Fibroblast of mammary gland (primary cell): ENCODE measurements at regions not wholly inside any gene's neighbourhood (a gene's known extent, or its start where the extent isn't known, plus 50 kb on each side); places are given as distances from the start of the nearest gene placed in this dataset.

Source experiments
- DNase-seq: peaks from one replicate; pipeline ENCODE4 v3.0.0-alpha.2; 2010; ENCODE audit warnings: low read depth
- H3K4me3 ChIP-seq: 2 replicates; pipeline ENCODE4 v1.5.1; 2011; ENCODE audit warnings: low read depth, mild to moderate bottlenecking, low read length, moderate library complexity; ENCODE audit not compliant: control insufficient read depth
- TF ChIP-seq, protein P1 (sequence below): conservative IDR thresholded peaks from 2 replicates; pipeline ENCODE4 v1.5.1; 2011; ENCODE audit warnings: low read depth, low read length, inconsistent platforms; ENCODE audit not compliant: control insufficient read depth, insufficient read depth

DNA sequence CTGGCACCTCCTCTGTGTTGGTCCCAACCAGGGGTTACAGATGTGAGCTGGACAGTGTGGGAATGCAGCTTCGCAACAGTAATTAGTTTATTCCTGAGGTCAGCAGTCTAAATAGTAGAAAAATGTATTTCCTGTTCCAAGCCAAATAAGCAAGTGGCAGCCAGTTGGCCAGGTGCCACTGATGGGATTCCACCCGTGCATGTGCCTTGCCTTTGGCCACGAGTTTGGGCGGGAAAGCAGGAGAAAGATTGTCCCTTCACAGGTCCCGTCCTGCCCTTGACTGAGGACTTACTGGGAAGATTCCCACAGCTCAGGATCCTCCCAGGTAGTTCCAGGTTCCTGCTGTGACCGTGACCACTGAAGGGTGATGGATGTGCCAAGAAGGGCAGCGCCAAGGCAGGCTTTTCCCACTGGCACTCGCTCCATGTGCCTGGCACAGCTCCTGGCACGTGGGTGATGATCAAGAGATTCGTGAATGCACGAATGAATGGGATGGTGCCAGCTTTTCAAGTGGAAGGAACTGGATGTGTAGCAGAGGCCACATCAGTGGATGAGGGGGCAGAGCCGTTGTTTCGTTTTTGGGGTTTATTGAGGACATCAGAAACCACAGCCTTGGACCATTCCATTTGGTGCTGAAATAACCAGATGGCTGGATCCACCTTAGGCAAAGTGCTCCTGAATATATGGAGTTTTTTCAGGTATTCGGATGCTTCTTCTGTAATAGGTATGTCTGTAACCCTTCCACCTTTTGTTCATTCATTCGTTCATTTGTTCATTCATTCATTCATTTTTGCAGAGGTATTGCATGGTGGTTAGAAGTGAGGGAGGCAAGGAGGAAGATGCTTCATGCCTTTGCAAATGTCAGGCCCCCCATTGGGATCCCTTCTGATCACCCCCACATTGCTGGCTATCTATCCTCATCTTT lies 62.4 kb upstream of the WNT4 start:
- DNase-seq, result no peak
- H3K4me3 ChIP-seq, result no peak overlapping the region
- TF ChIP-seq, protein P1, sequence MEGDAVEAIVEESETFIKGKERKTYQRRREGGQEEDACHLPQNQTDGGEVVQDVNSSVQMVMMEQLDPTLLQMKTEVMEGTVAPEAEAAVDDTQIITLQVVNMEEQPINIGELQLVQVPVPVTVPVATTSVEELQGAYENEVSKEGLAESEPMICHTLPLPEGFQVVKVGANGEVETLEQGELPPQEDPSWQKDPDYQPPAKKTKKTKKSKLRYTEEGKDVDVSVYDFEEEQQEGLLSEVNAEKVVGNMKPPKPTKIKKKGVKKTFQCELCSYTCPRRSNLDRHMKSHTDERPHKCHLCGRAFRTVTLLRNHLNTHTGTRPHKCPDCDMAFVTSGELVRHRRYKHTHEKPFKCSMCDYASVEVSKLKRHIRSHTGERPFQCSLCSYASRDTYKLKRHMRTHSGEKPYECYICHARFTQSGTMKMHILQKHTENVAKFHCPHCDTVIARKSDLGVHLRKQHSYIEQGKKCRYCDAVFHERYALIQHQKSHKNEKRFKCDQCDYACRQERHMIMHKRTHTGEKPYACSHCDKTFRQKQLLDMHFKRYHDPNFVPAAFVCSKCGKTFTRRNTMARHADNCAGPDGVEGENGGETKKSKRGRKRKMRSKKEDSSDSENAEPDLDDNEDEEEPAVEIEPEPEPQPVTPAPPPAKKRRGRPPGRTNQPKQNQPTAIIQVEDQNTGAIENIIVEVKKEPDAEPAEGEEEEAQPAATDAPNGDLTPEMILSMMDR, result no peak

DNA sequence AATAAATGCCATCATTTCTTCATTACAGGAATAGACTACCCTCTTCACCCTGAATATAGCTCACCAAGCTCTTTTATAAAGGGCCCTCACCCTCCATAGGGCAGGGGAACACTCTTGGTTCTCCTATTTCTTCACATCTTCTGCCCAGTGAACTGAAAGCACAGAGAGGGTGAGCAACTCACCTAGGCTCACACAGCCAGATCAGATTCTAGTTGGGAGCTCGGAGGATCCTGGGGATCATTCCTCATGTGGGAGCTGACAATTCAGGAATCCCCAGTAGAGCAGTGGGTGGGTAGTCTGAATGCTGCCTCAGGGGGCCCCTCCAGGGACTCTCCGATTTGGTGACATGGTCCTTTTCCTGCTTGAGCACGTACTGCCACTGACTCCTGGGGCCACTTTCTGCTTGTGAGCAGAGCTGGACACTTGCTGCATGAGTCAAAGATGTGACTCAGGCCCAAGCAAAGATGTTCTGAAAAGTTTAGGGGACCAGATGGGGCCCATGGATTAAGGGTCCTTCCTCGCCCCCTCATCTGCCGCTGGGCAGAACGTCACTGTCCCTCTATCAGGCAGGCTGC lies 63.7 kb upstream of the WNT4 start:
- no peak for DNase-seq
- H3K4me3 ChIP-seq, result no peak overlapping the region
- TF ChIP-seq, protein P1, result no peak

DNA sequence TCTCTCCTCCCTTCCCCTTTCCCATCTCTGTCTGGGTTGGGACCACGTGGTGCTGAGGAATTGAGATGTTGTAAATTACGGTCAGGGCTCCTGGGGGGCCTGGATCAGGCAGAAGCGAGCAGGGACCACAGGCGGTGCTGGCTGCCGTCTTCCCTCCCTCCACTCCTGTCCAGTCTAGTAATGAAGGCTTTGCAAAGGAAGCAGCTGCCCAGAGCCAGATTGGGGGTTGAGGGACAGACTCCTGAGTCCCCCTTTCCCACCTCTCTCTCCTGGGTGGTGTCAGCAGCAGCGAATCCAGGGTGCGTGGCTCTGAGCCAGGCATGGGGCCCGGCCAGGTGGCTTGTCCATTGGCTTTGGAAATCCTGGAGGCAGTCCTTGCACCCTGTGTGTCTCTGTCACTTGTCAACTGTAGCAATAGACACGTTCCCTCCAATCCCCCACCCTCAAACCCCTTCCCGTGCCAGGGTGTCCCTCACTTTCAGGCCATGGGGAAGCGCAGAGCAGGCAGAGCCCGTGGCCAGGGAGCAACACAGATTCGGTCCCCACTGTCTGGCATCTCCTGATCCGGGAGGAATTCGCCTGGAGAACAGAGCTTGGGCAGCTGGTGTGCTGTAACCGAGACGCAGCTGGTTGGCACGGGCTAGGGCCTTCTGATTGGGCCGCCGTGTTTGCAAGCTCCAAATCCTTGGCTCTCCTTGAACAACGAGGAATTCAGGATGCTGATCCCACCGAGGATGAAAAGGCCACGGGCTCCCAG lies 64.8 kb upstream of the WNT4 start:
- no peak for DNase-seq
- TF ChIP-seq, protein P1, result no peak

DNA sequence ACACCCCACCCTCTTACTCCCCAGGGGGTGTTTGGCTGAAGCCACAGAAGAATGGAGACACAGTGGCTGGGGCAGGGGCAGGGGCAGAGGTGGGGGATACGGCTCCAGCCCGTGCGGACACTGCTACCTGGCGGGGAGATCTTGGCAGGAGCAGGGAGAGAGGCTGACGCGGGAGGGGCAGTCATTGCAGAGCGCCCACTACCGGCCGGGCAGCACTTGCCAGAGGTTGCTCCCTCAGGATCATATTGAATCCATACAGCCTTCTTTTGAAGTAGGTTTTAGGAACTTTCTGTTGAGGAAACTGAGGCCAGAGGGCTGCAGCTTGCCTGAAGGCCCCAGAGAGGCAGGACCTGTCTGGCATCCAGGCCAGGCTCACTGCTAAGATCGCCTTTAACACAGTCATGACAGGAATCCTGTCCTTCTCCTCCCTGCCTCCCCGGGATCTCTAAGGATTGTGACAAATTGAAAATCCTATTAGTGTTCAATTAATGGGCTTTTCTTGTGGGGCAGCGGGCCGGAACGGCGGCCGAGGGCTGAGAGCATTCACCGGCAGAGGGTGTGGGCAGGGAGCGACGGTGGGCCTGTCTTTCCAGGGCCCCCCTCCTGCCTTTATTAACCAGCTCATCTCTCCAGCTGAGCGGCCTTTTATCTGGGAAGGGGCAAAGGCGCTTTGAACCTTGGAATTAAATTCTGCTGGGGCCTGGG lies 65.5 kb upstream of the WNT4 start:
- no peak for DNase-seq
- TF ChIP-seq, protein P1, result no peak
- no peak overlapping the region for H3K4me3 ChIP-seq

More for the DNA sequence above, 64.8 kb upstream of the WNT4 start:
- H3K4me3 ChIP-seq, result no peak overlapping the region

DNA sequence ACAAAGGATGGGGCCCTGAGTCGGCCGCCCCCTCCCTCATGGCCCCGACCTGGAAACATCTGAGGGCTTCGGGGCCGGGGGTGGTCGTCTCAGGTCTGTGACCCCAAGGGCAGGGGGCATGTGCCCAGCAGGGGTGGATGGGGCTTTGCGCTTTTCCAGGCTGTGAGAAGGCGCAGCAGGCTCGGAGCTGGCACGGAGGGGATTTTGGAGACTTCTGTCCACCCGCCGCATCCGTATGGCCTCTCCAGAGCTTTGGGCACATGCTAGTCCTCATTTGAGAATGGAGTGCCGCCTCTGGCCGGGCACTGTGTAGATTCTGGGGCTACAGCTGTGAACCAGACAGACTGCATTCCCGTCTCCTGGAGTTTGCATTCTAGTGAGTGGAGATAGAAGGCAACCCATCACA lies 66.1 kb upstream of the WNT4 start:
- no peak for DNase-seq
- TF ChIP-seq, protein P1, result no peak

DNA sequence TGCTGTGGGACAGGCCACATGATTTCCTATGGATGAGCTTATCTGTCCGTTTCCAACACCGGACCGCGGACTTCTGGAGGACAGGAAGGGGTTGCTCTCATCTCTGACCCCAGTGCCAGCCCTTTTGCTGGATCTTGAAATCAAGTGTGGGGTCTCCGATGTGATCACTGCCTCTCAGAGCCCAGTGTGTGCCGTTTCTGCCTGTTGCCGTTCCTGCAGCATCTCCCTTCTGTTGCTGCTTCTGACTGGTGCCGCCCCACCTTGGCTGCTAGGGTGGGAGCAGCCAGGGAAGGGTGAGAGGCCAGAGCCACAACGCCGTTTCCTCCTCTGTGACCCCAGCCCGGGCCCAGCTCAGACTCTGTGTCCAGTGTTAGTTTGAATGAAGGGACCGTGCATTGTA lies 67.3 kb upstream of the WNT4 start:
- no peak for DNase-seq
- no peak overlapping the region for H3K4me3 ChIP-seq
- TF ChIP-seq, protein P1, result no peak

More for the DNA sequence above, 66.1 kb upstream of the WNT4 start:
- H3K4me3 ChIP-seq, result no peak overlapping the region
